Fibroblast of lung (primary cell): ENCODE measurements at regions not wholly inside any gene's neighbourhood (a gene's known extent, or its start where the extent isn't known, plus 50 kb on each side); places are given as distances from the start of the nearest gene placed in this dataset.
A peak's percentile ranks its signal among the peaks of the same experiment; 100 is the strongest.

ENCODE experiments used
- DNase-seq, 2 donors: peaks; one replicate each; pipeline versions ENCODE4 v3.0.0 to v3.0.0-alpha.2; 2010; ENCODE audit warnings: low read depth in 2 of 2
- H2AFZ ChIP-seq: 2 replicates; pipeline ENCODE4 v1.5.1; 2012; ENCODE audit warnings: low read length, control low read depth, inconsistent platforms
- H3K27ac ChIP-seq: 2 replicates; pipeline ENCODE4 v1.5.1; 2011; ENCODE audit warnings: low read length, control low read depth; ENCODE audit not compliant: insufficient read depth
- H3K27me3 ChIP-seq: 2 replicates; pipeline ENCODE4 v1.5.1; 2011; ENCODE audit warnings: mild to moderate bottlenecking, low read length; ENCODE audit not compliant: control insufficient read depth, insufficient read depth
- H3K36me3 ChIP-seq: 2 replicates; pipeline ENCODE4 v1.5.1; 2011; ENCODE audit warnings: low read length; ENCODE audit not compliant: control insufficient read depth, insufficient read depth
- H3K4me1 ChIP-seq: 2 replicates; pipeline ENCODE4 v1.5.1; 2011; ENCODE audit warnings: low read length; ENCODE audit not compliant: control insufficient read depth, insufficient read depth; ENCODE audit errors: extremely low read depth
- H3K4me2 ChIP-seq: 2 replicates; pipeline ENCODE4 v1.5.1; 2011; ENCODE audit warnings: low read length, control low read depth; ENCODE audit not compliant: insufficient read depth; ENCODE audit errors: extremely low read depth
- H3K4me3 ChIP-seq, 4 experiments: fragments of 200-600 bp in 1 of 4; sonication (generic) in 1 of 4; replicated peaks in 1 of 4; 2 replicates each; pipeline ENCODE4 v1.5.1; 2011 to 2016; ENCODE audit warnings: low read length in 4 of 4, low read depth in 3 of 4, mild to moderate bottlenecking in 3 of 4, control low read depth in 2 of 4, inconsistent platforms in 1 of 4, mixed read lengths in 1 of 4; ENCODE audit not compliant: insufficient read depth in 1 of 4; ENCODE audit errors: control extremely low read depth in 1 of 4
- H3K79me2 ChIP-seq: 2 replicates; pipeline ENCODE4 v1.5.1; 2012; ENCODE audit warnings: mild to moderate bottlenecking, low read length, inconsistent platforms; ENCODE audit not compliant: control insufficient read depth, insufficient read depth
- H3K9ac ChIP-seq: 2 replicates; pipeline ENCODE4 v1.5.1; 2011; ENCODE audit warnings: mild to moderate bottlenecking, low read length, control low read depth; ENCODE audit not compliant: insufficient read depth
- H3K9me3 ChIP-seq: 2 replicates; pipeline ENCODE4 v1.5.1; 2012; ENCODE audit warnings: low read depth, low read length; ENCODE audit not compliant: control insufficient read depth, insufficient read depth
- H4K20me1 ChIP-seq: 2 replicates; pipeline ENCODE4 v1.5.1; 2011; ENCODE audit warnings: low read length; ENCODE audit not compliant: control insufficient read depth, insufficient read depth; ENCODE audit errors: extremely low read depth
- EZH2 ChIP-seq: IDR thresholded peaks from 2 replicates; pipeline ENCODE4 v1.5.1; 2012; ENCODE audit warnings: low read length, control low read depth, mild to moderate bottlenecking; ENCODE audit errors: missing control alignments
- TF ChIP-seq, protein P1 (sequence below), 2 donors: IDR thresholded peaks in 1 of 2; conservative IDR thresholded peaks in 1 of 2; 1 replicate in 1 of 2; 2 replicates in 1 of 2; pipeline ENCODE4 v1.5.1; 2011 to 2012; ENCODE audit warnings: low read length in 2 of 2, control low read depth in 1 of 2, inconsistent platforms in 1 of 2, low read depth in 1 of 2, mild to moderate bottlenecking in 1 of 2

DNA sequence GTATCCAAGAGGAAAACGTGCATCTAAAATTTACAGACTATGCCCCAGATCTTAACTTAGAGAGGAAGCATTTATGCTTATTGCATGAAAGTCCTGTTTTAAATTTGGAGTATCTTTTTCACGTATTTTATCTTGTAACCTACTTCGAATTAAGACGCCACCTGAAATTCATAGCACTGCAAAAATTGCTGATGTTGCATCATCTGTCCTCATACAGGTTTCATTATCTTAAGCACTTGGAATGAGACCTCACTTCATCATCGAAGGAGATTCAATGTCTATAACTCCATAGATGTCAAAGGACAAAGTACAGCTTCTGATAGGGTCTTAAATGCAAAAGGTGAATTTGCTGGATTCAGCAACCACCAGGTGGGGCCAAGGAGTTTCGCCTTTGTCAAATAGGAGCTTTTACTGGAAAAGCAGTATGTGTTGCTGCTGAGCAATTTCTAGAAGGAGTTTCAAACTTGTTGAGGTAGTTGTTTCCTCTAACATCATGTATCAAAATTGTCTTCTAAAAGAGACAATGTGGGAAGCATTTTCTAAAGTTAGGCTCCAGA, 106.4 kb upstream of the CCDC85A start:
- no peaks in the 10 kb centered on the region for H3K79me2 ChIP-seq
- H3K27ac ChIP-seq: no peak overlapping the region
- no peak for TF ChIP-seq EZH2
- TF ChIP-seq, protein P1, sequence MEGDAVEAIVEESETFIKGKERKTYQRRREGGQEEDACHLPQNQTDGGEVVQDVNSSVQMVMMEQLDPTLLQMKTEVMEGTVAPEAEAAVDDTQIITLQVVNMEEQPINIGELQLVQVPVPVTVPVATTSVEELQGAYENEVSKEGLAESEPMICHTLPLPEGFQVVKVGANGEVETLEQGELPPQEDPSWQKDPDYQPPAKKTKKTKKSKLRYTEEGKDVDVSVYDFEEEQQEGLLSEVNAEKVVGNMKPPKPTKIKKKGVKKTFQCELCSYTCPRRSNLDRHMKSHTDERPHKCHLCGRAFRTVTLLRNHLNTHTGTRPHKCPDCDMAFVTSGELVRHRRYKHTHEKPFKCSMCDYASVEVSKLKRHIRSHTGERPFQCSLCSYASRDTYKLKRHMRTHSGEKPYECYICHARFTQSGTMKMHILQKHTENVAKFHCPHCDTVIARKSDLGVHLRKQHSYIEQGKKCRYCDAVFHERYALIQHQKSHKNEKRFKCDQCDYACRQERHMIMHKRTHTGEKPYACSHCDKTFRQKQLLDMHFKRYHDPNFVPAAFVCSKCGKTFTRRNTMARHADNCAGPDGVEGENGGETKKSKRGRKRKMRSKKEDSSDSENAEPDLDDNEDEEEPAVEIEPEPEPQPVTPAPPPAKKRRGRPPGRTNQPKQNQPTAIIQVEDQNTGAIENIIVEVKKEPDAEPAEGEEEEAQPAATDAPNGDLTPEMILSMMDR (conservative IDR thresholded peaks at IDR 0.05 in 1 of 2, IDR thresholded peaks at IDR 0.05 in 1 of 2; ENCODE audit: low read depth in 1 of 2, low read length in 2 of 2): peak; percentile 19 to 23
- no peak overlapping the region for H3K9ac ChIP-seq
- H3K36me3 ChIP-seq: no peaks in the 10 kb centered on the region
- no peaks in the 10 kb centered on the region for H3K9me3 ChIP-seq
- DNase-seq: peak in 1 of 2 donors; percentile 10
- no peak overlapping the region for H2AFZ ChIP-seq
- no peak overlapping the region for H3K4me2 ChIP-seq
- no peaks in the 10 kb centered on the region for H3K27me3 ChIP-seq
- H3K4me1 ChIP-seq: no peaks in the 10 kb centered on the region
- no peak overlapping the region for H3K4me3 ChIP-seq
- no peaks in the 10 kb centered on the region for H4K20me1 ChIP-seq

DNA sequence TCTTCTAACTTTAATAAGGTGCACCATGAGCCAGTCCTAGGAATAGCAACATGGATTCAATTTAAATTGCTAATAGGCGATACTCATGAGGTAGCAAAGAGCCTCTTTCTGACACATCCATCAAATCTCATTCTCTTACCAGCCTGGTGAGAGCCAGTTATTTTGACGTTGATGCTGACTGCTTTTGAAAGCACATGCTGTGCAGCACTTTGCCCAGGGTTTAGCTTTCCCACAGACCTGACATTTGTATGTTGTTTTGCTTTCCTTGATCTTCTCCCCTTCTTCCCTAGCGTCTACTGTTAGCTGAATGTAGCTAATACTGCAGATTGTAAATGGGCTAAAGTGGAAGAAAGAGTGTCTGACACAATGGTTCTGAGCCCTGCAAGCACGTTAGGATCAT, 101.1 kb upstream of the CCDC85A start:
- Histone ChIP-seq H3K27me3 (no peaks in the 10 kb centered on the region), H2AFZ (no peak overlapping the region), H3K36me3 (no peaks in the 10 kb centered on the region), H4K20me1 (no peaks in the 10 kb centered on the region), H3K79me2 (no peaks in the 10 kb centered on the region), H3K27ac (no peak overlapping the region), H3K9ac (no peak overlapping the region), H3K4me3 (no peak overlapping the region), H3K9me3 (no peaks in the 10 kb centered on the region), H3K4me1 (no peaks in the 10 kb centered on the region), H3K4me2 (no peak overlapping the region)
- no peak for TF ChIP-seq EZH2
- TF ChIP-seq, protein P1 (conservative IDR thresholded peaks at IDR 0.05 in 1 of 2, IDR thresholded peaks at IDR 0.05 in 1 of 2; ENCODE audit: low read depth in 1 of 2, low read length in 2 of 2): no peak
- no peak for DNase-seq

DNA sequence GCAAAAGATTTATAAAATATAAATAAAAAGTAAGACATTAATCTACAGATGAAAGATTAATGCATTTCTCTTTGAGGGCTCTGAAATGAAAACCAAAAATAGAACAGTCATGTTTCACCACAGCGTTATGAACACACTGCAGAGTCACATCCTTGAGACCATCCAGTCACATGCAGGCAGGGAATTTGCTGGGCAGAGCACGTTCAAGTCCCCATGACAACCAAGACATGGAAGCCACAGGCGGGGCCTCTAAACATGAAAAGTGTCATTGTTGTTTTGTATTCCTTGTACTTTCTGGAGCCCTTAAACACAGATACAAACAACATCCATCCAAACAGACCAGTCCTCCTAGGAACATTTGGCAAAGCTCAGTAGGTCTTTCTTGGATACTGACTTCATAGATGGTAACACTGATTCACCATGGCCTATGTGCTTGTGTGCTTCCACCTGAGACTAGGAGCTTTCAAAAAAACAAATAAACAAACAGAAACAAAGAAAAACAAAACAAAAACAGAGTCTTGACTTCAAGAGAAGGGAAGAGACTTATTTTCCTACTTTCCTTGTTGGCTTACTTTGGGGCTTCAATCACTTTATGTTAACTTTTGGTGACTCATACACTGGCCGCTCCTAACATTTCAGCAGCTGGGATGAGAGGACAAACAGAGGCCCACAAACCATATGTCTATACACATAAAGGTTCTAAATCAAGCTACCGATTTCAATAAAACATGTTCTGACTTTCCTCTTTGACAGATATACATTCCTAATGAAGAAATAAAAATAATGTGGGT, 99.5 kb upstream of the CCDC85A start:
- Histone ChIP-seq H3K27me3 (no peaks in the 10 kb centered on the region), H3K4me3 (no peak overlapping the region), H4K20me1 (no peaks in the 10 kb centered on the region), H3K4me2 (no peak overlapping the region), H3K9me3 (no peaks in the 10 kb centered on the region), H3K36me3 (no peaks in the 10 kb centered on the region), H3K4me1 (no peaks in the 10 kb centered on the region), H2AFZ (no peak overlapping the region), H3K27ac (no peak overlapping the region), H3K79me2 (no peaks in the 10 kb centered on the region), H3K9ac (no peak overlapping the region)
- DNase-seq: no peak
- no peak for TF ChIP-seq EZH2
- TF ChIP-seq, protein P1 (conservative IDR thresholded peaks at IDR 0.05 in 1 of 2, IDR thresholded peaks at IDR 0.05 in 1 of 2; ENCODE audit: low read depth in 1 of 2, low read length in 2 of 2): no peak
